GM21423 (cell line): ENCODE measurements at regions not wholly inside any gene's neighbourhood (a gene's known extent, or its start where the extent isn't known, plus 50 kb on each side); places are given as distances from the start of the nearest gene placed in this dataset.

Source experiments
- ATAC-seq: cut with Tn5 transposase; IDR thresholded peaks from one replicate; pipeline ENCODE4 v1.9.1; 2021; ENCODE audit warnings: mild to moderate bottlenecking, moderate library complexity; ENCODE audit not compliant: unreplicated experiment

GRCh38 chr21:34022627-34023335, 50.6 kb upstream of the MRPS6 start:
- no peak for ATAC-seq

- ATAC-seq = no peak
Measured at GRCh38 chr21:34021726-34022125, 51.7 kb upstream of the MRPS6 start.

DNA sequence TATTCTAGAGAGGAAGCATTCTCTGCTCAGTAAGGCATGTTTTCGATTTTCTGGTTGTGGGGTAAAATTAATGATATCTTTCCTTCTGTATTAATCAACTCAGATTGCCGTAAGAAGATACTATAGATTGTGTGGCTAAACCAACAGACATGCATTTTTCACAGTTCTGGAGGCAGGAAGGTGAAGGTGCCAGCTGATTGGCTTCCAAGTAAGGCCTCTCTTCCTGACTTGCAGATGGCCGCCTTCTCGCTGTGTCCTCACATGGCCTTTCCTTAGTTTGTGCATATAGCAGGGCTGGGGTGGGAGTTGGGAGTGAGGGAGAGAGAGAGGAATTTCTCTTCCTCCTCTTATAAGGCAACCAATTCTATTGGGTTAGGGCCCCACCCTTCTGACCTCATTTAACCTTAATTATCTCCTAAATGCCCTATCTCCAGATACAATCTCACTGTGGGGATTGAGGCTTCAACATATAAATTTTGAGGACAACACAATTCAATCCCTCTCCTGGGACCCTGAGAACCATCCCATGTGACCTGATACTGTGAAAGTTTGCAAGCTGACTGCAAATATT, 52.3 kb upstream of the MRPS6 start:
- ATAC-seq = no peak

- ATAC-seq = peak; percentile 38
Measured at GRCh38 chr21:34020005-34020847, 53.2 kb upstream of the MRPS6 start.

GRCh38 chr21:34019402-34019801, 54.0 kb upstream of the MRPS6 start:
- no peak for ATAC-seq

- ATAC-seq = no peak
Measured at GRCh38 chr21:34018910-34019309, 54.5 kb upstream of the MRPS6 start.

- ATAC-seq = no peak
Measured at GRCh38 chr21:34018185-34018584, 55.2 kb upstream of the MRPS6 start.

DNA sequence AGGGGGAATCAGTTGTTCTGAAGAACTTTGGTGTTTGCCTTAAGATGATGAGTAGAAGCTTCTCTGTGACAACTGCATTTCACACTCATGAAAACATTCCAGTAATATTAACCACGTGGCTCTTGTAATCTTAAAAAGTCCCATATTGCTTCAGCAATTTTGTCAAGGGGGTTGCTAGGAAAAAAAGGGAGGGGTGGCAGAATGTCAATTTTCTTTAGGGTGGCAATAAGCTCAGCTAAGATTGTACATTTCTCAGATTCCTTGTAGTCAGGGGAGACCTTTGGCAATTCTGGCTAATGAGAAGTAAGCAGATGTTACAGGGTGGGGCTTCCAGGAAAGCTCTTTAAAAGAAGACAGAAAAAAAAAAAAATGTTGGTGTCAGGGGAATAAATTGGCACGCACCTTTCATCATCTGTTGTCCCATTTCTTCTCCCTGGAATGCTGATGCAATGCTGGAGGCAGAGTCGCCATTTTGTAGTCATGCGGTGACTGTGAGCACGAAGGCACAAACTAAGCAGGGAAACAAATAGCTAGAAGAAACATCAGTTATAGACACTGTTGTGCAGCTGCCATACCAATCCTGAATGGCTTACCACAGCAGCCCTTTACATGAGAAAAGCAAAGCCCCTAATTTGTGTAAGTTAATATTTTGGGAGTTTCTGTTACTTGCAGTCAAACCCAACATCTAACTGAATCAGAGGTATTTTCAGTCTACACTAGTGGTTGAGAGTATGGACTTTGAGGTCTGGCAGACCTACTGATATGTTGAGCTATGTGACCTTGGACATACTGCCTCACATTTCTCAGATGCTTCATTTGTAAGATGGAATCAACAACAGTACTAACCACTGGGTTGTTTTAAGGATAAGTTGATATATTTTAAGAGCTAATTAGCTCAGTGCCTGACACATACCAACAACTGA, 56.1 kb upstream of the MRPS6 start:
- peak; percentile 42 for ATAC-seq

DNA sequence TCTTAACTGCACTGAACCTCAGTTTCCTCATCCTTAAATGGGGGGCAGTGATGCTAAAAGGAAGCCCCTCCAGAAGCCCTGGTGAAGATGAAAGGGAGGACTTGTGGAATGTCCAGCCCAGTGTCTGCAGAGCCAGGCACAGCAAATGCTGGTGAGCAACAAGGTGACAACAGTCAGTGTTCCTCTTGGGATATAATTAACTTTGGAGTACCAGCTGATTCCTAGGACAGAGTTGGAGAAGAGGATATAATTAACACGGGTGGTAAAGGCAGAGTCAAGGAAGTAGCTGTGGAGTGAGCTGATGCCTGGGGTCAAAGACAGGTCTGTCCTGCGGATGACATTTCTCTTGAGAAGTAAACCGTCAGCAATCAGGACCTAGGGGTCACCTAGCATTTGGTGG, 60.7 kb upstream of the MRPS6 start:
- no peak for ATAC-seq

DNA sequence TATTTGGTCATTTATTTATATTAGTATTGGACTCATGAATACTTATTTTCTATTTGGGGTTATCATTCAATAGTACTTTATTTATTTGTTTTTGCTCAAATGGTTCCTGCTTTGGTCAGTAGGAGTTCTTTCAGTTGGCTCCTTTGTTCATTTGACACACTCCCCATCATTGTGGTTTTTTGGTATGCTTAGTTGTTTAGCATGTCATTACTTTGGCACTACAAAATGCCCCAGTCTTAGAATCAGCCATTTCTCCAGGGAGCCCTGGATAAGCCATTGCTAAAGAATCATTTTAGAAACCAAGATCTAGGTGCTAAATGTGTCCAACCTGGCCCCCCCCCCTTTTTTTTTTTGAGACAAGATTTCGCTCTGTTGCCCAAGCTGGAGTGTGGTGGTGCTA, 61.7 kb upstream of the MRPS6 start:
- ATAC-seq = no peak

DNA sequence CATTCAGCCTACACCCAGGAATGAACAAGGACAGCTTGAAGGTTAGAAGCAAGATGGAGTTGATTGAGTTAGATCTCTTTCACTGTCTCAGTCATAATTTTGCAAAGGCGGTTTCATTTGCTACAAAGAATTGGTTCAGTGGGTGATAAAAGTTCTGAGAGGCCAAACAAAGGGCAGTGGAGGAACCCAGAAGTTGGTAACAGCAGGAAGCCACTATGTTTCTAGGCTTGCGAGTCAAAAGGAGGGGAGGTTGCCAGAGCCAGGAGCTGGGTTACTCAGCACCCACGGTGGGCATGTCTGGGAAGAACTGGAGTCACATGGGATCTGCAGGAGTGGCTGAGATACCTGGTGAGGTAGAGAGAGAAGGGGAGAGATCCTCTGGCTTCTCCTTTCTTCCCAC, 64.2 kb upstream of the MRPS6 start:
- ATAC-seq = no peak

DNA sequence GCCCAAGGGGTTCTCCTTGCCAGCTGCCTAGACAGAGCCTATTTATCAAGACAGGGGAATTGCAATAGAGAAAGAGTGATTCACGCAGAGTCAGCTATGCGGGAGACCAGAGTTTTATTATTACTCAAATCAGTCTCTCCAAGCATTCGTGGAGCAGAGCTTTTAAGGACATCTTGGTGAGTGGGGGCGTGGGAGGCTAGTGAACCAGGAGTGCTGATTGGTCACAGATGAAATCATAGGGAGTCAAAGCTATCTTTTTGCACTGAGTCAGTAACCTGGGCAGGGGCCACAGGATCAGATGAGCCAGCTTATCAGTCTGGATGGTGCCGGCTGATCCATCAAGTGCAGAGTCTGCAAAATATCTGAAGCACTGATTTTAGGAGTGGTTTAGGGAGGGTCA, 64.8 kb upstream of the MRPS6 start:
- no peak for ATAC-seq

GRCh38 chr21:34006611-34007168, 66.7 kb upstream of the MRPS6 start:
- ATAC-seq = no peak

DNA sequence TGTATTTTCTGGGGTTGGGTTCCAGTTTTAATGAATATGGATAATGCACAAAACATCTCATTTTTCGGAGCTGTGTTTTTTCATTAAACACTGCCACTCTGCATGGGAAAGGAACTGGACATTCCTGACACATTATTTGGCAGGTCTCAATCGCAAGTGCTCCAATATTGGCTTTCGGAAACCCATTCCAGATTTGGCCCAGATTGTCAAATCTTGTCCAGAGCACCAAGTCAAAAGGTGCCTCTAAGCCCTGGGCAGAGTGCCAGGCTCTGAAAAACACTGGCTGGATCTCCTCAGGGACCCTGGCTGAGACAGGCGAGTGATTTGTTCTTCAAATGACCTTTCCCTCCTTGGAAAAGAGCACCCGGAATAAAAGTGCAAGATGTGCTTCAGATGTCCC, 68.4 kb upstream of the MRPS6 start:
- no peak for ATAC-seq

GRCh38 chr21:34004013-34004938, 69.1 kb upstream of the MRPS6 start:
- ATAC-seq = no peak

GRCh38 chr21:34003428-34003827, 70.0 kb upstream of the MRPS6 start:
- no peak for ATAC-seq

- ATAC-seq = no peak
Measured at GRCh38 chr21:34000375-34000774, 73.0 kb upstream of the MRPS6 start.

GRCh38 chr21:33998809-33999208, 74.6 kb upstream of the MRPS6 start:
- ATAC-seq = no peak

DNA sequence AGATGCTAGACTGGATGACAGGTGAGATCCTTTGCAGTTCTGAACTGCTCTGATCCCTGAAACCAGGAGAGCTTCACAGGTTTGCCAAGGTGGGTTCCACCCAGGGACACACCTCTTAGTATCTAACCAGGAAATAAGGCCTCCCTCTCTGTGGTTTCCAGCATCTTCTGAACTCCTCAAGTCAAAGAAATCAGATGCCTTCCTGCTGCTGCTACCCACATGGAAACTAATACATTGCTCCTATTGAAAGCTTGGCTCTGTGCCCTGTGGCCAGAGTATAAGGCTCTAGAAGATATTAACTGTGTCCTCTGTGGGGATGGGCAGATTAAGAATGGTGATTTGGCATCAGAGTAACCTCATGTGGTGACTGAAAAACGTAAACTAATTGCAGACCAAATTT, 75.0 kb upstream of the MRPS6 start:
- ATAC-seq = no peak

GRCh38 chr21:33997436-33997835, 75.9 kb upstream of the MRPS6 start:
- ATAC-seq = no peak
